Glutamatergic neuron (in vitro differentiated cells): ENCODE measurements at regions not wholly inside any gene's neighbourhood (a gene's known extent, or its start where the extent isn't known, plus 50 kb on each side); places are given as distances from the start of the nearest gene placed in this dataset.

ENCODE experiments used
- DNase-seq: peaks from one replicate; pipeline ENCODE4 v3.0.0; 2022
- H3K27ac Mint-ChIP-seq: one replicate; pipeline ENCODE4 v1.8.0; 2020; ENCODE audit warnings: mild to moderate bottlenecking, mixed read lengths, inconsistent platforms; ENCODE audit not compliant: unreplicated experiment
- H3K27me3 Mint-ChIP-seq: one replicate; pipeline ENCODE4 v1.8.0; 2020; ENCODE audit warnings: mild to moderate bottlenecking, moderate library complexity, mixed read lengths, inconsistent platforms; ENCODE audit not compliant: unreplicated experiment
- H3K36me3 Mint-ChIP-seq: one replicate; pipeline ENCODE4 v1.8.0; 2020; ENCODE audit warnings: mild to moderate bottlenecking, mixed read lengths, inconsistent platforms; ENCODE audit not compliant: unreplicated experiment
- H3K4me1 Mint-ChIP-seq: one replicate; pipeline ENCODE4 v1.8.0; 2020; ENCODE audit warnings: mild to moderate bottlenecking, low read depth, mixed read lengths, inconsistent platforms; ENCODE audit not compliant: unreplicated experiment
- H3K4me3 Mint-ChIP-seq: one replicate; pipeline ENCODE4 v1.8.0; 2020; ENCODE audit warnings: mild to moderate bottlenecking, mixed read lengths, inconsistent platforms; ENCODE audit not compliant: unreplicated experiment
- H3K9me3 Mint-ChIP-seq: one replicate; pipeline ENCODE4 v1.8.0; 2020; ENCODE audit warnings: mild to moderate bottlenecking, moderate library complexity, mixed read lengths, inconsistent platforms; ENCODE audit not compliant: unreplicated experiment
- CTCF ChIP-seq: fragments of 200-600 bp; sonication (generic); IDR thresholded peaks from one replicate; pipeline ENCODE4 v1.5.0; 2021; ENCODE audit not compliant: partially characterized antibody, unreplicated experiment

- DNase-seq: no peak
- H3K4me1 Mint-ChIP-seq: no peaks in the 10 kb centered on the region
- peaks cover 4% of the 10 kb centered on the region for H3K27me3 Mint-ChIP-seq
- no peaks in the 10 kb centered on the region for H3K36me3 Mint-ChIP-seq
- H3K9me3 Mint-ChIP-seq: no peaks in the 10 kb centered on the region
- TF ChIP-seq CTCF: no peak
- H3K27ac Mint-ChIP-seq: no peak overlapping the region
- no peak overlapping the region for H3K4me3 Mint-ChIP-seq
Measured at GRCh38 chr10:3551761-3552160, 233.2 kb downstream of the KLF6 start.

- TF ChIP-seq CTCF: no peak
- H3K9me3 Mint-ChIP-seq: peaks cover 1% of the 10 kb centered on the region
Measured at GRCh38 chr10:3549118-3549517, 235.9 kb downstream of the KLF6 start.

DNA sequence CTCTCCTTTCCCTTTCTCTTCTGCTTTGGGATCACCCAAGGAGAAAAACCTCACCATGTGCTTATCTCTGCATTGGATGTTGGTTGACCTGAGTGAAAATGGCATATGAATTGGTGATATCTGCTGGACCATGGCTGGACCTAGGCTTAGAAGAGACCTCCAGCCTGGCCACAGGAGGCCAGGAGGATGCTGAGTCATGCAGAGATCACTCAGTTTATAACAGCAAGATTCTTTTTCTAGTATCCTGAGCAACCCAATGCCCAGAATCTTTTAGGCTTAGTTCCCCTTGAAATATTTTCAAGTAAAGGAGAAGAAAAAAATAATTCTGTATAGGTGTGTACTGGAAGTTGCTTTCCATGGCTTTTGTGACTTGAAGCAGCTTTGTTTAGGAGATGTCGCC is 236.3 kb downstream of the KLF6 start:
- Mint-ChIP-seq H3K36me3 (no peaks in the 10 kb centered on the region), H3K27me3 (no peaks in the 10 kb centered on the region), H3K9me3 (peaks cover 1% of the 10 kb centered on the region), H3K4me3 (no peak overlapping the region), H3K4me1 (no peaks in the 10 kb centered on the region), H3K27ac (no peak overlapping the region)
- TF ChIP-seq CTCF: no peak
- no peak for DNase-seq

More at GRCh38 chr10:3549118-3549517, 235.9 kb downstream of the KLF6 start:
- no peaks in the 10 kb centered on the region for H3K36me3 Mint-ChIP-seq
- H3K27me3 Mint-ChIP-seq: no peaks in the 10 kb centered on the region
- H3K4me3 Mint-ChIP-seq: no peak overlapping the region
- H3K27ac Mint-ChIP-seq: no peak overlapping the region
- H3K4me1 Mint-ChIP-seq: no peaks in the 10 kb centered on the region
- no peak for DNase-seq

DNA sequence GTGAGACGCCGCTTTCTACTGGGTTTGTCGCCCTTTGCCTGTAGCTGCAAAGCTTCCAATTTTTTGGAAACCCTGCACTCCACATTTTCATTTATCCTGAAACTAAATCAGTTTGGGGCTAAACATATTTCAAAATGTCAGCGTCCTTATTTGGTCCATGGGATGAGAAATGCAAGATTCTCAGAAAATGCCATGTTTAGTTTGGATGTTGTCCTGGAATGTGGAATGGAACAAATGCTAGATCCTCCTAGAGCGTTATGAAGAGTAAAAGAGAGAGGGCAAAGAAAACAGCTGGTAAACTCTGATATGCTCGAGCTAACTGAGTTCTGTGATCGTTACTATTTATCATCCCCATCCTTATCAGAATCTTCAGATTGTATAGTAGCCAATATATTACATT is 236.9 kb downstream of the KLF6 start:
- Mint-ChIP-seq H3K4me1 (no peaks in the 10 kb centered on the region), H3K9me3 (peaks cover 1% of the 10 kb centered on the region), H3K36me3 (no peaks in the 10 kb centered on the region), H3K27me3 (no peaks in the 10 kb centered on the region), H3K4me3 (no peak overlapping the region), H3K27ac (no peak overlapping the region)
- no peak for TF ChIP-seq CTCF
- DNase-seq: no peak

GRCh38 chr10:3544561-3544960 is 240.4 kb downstream of the KLF6 start:
- H3K4me1 Mint-ChIP-seq: no peaks in the 10 kb centered on the region
- no peak for DNase-seq
- H3K36me3 Mint-ChIP-seq: no peaks in the 10 kb centered on the region
- TF ChIP-seq CTCF: no peak
- peaks cover 4% of the 10 kb centered on the region for H3K9me3 Mint-ChIP-seq
- H3K27ac Mint-ChIP-seq: no peak overlapping the region
- no peaks in the 10 kb centered on the region for H3K27me3 Mint-ChIP-seq
- H3K4me3 Mint-ChIP-seq: no peak overlapping the region
